ENCODE measurements at regions not wholly inside any gene's neighbourhood (a gene's known extent, or its start where the extent isn't known, plus 50 kb on each side); places are given as distances from the start of the nearest gene placed in this dataset.

- TF ChIP-seq CTCF (conservative IDR thresholded peaks at IDR 0.05; ENCODE audit: low read depth, low read length) (no peak), EZH2 (IDR thresholded peaks at IDR 0.05; ENCODE audit: low read length, unreplicated experiment) (no peak), EZH2phosphoT487 (IDR thresholded peaks at IDR 0.05; ENCODE audit: borderline replicate concordance, low read length) (no peak)
These were observed 143.1 kb upstream of the KCNMB2 start for GRCh38 chr3:178393146-178393545.

All from PC-3 (cell line).